ENCODE measurements at regions not wholly inside any gene's neighbourhood (a gene's known extent, or its start where the extent isn't known, plus 50 kb on each side); places are given as distances from the start of the nearest gene placed in this dataset.

DNA sequence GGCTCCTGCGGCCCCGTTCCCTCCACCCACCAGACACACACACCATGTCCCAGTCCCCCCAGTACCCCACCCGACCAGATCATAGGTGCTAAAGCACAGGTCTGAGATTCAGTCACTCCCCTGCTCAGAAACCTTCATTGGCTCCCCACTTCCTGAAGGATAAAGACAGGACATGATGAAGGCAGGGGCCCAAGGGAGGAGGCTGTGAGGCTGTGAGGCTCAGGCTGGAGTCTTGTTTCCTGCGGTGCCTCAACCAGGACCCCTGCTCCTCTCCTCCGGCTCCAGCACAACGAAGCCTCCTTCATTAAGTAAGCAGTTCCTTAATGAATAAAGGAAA lies 81.1 kb downstream of the NCR2 start:
- TF ChIP-seq, protein P1, sequence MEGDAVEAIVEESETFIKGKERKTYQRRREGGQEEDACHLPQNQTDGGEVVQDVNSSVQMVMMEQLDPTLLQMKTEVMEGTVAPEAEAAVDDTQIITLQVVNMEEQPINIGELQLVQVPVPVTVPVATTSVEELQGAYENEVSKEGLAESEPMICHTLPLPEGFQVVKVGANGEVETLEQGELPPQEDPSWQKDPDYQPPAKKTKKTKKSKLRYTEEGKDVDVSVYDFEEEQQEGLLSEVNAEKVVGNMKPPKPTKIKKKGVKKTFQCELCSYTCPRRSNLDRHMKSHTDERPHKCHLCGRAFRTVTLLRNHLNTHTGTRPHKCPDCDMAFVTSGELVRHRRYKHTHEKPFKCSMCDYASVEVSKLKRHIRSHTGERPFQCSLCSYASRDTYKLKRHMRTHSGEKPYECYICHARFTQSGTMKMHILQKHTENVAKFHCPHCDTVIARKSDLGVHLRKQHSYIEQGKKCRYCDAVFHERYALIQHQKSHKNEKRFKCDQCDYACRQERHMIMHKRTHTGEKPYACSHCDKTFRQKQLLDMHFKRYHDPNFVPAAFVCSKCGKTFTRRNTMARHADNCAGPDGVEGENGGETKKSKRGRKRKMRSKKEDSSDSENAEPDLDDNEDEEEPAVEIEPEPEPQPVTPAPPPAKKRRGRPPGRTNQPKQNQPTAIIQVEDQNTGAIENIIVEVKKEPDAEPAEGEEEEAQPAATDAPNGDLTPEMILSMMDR (IDR thresholded peaks at IDR 0.05) = no peak
- no peak for TF ChIP-seq POLR2A (IDR thresholded peaks at IDR 0.05)

All from gastroesophageal sphincter (tissue), 3 donors.